ENCODE measurements at regions not wholly inside any gene's neighbourhood (a gene's known extent, or its start where the extent isn't known, plus 50 kb on each side); places are given as distances from the start of the nearest gene placed in this dataset.

GRCh38 chr3:31240466-31240865 is 292.3 kb upstream of the STT3B start:
- Histone ChIP-seq H3K36me3 (ENCODE audit: control insufficient read depth, insufficient read depth, low read length) (no peaks in the 10 kb centered on the region), H3K4me3 (replicated peaks; ENCODE audit: low read depth, low read length) (no peak overlapping the region), H3K27me3 (replicated peaks; ENCODE audit: control insufficient read depth, insufficient read depth, low read length) (no peaks in the 10 kb centered on the region)
- DNase-seq (ENCODE audit: extremely low read depth, insufficient read length), result no peak
- no peak for TF ChIP-seq CTCF (IDR thresholded peaks at IDR 0.05; ENCODE audit: insufficient read depth, low read length, poor library complexity, severe bottlenecking)

- H3K36me3 ChIP-seq (ENCODE audit: control insufficient read depth, insufficient read depth, low read length), result no peaks in the 10 kb centered on the region
- no peaks in the 10 kb centered on the region for H3K27me3 ChIP-seq (replicated peaks; ENCODE audit: control insufficient read depth, insufficient read depth, low read length)
- no peak for TF ChIP-seq CTCF (IDR thresholded peaks at IDR 0.05; ENCODE audit: insufficient read depth, low read length, poor library complexity, severe bottlenecking)
- DNase-seq (ENCODE audit: extremely low read depth, insufficient read length), result no peak
- no peak overlapping the region for H3K4me3 ChIP-seq (replicated peaks; ENCODE audit: low read depth, low read length)
Observed at GRCh38 chr3:31240874-31241273, 291.9 kb upstream of the STT3B start.

GRCh38 chr3:31241533-31241932 is 291.2 kb upstream of the STT3B start:
- Histone ChIP-seq H3K4me3 (replicated peaks; ENCODE audit: low read depth, low read length) (no peak overlapping the region), H3K27me3 (replicated peaks; ENCODE audit: control insufficient read depth, insufficient read depth, low read length) (no peaks in the 10 kb centered on the region), H3K36me3 (ENCODE audit: control insufficient read depth, insufficient read depth, low read length) (no peaks in the 10 kb centered on the region)
- no peak for TF ChIP-seq CTCF (IDR thresholded peaks at IDR 0.05; ENCODE audit: insufficient read depth, low read length, poor library complexity, severe bottlenecking)
- no peak for DNase-seq (ENCODE audit: extremely low read depth, insufficient read length)

GRCh38 chr3:31242026-31242960 is 290.4 kb upstream of the STT3B start:
- no peaks in the 10 kb centered on the region for H3K27me3 ChIP-seq (replicated peaks; ENCODE audit: control insufficient read depth, insufficient read depth, low read length)
- H3K36me3 ChIP-seq (ENCODE audit: control insufficient read depth, insufficient read depth, low read length), result no peaks in the 10 kb centered on the region
- H3K4me3 ChIP-seq (replicated peaks; ENCODE audit: low read depth, low read length), result no peak overlapping the region
- no peak for TF ChIP-seq CTCF (IDR thresholded peaks at IDR 0.05; ENCODE audit: insufficient read depth, low read length, poor library complexity, severe bottlenecking)
- no peak for DNase-seq (ENCODE audit: extremely low read depth, insufficient read length)

GRCh38 chr3:31244929-31245817 is 287.6 kb upstream of the STT3B start:
- peak; percentile 19 for TF ChIP-seq CTCF (IDR thresholded peaks at IDR 0.05; ENCODE audit: insufficient read depth, low read length, poor library complexity, severe bottlenecking)
- Histone ChIP-seq H3K27me3 (replicated peaks; ENCODE audit: control insufficient read depth, insufficient read depth, low read length) (no peaks in the 10 kb centered on the region), H3K4me3 (replicated peaks; ENCODE audit: low read depth, low read length) (no peak overlapping the region), H3K36me3 (ENCODE audit: control insufficient read depth, insufficient read depth, low read length) (no peaks in the 10 kb centered on the region)
- DNase-seq (ENCODE audit: extremely low read depth, insufficient read length), result no peak
